Iris pigment epithelial cell (primary cell): ENCODE measurements at regions not wholly inside any gene's neighbourhood (a gene's known extent, or its start where the extent isn't known, plus 50 kb on each side); places are given as distances from the start of the nearest gene placed in this dataset.

Experiments
- DNase-seq: peaks from one replicate; pipeline ENCODE4 v3.0.0-alpha.2; 2011; ENCODE audit warnings: low read depth

- DNase-seq, result peak; percentile 71
Measured at GRCh38 chr12:105705765-105706164, 375.3 kb downstream of the C12orf75 start.

- peak; percentile 73 for DNase-seq
Measured at GRCh38 chr12:105706321-105706972, 376.0 kb downstream of the C12orf75 start.

GRCh38 chr12:105706973-105707334 lies 376.5 kb downstream of the C12orf75 start:
- DNase-seq, result no peak

- no peak for DNase-seq
Measured at GRCh38 chr12:105713606-105714305, 383.3 kb downstream of the C12orf75 start.

- DNase-seq, result no peak
Measured at GRCh38 chr12:105716621-105717020, 386.1 kb downstream of the C12orf75 start.

- no peak for DNase-seq
Measured at GRCh38 chr12:105721051-105721825, 390.7 kb downstream of the C12orf75 start.

- DNase-seq, result no peak
Measured at GRCh38 chr12:105721891-105722290, 391.4 kb downstream of the C12orf75 start.

- no peak for DNase-seq
Measured at GRCh38 chr12:105723066-105723465, 392.6 kb downstream of the C12orf75 start.

- DNase-seq, result no peak
Measured at GRCh38 chr12:105723494-105723893, 393.0 kb downstream of the C12orf75 start.

GRCh38 chr12:105724641-105725040 lies 394.1 kb downstream of the C12orf75 start:
- DNase-seq, result peak; percentile 5

- no peak for DNase-seq
Measured at GRCh38 chr12:105725054-105725453, 394.6 kb downstream of the C12orf75 start.

GRCh38 chr12:105729181-105729771 lies 398.8 kb downstream of the C12orf75 start:
- no peak for DNase-seq

GRCh38 chr12:105729926-105730325 lies 399.4 kb downstream of the C12orf75 start:
- DNase-seq, result no peak

- DNase-seq, result no peak
Measured at GRCh38 chr12:105733579-105733978, 403.1 kb downstream of the C12orf75 start.

GRCh38 chr12:105736498-105736897 lies 402.3 kb downstream of the NUAK1 start:
- DNase-seq, result no peak

- DNase-seq, result peak; percentile 56
Measured at GRCh38 chr12:105738051-105738450, 400.7 kb downstream of the NUAK1 start.

GRCh38 chr12:105740369-105740768 lies 398.4 kb downstream of the NUAK1 start:
- DNase-seq, result no peak

GRCh38 chr12:105740970-105741725 lies 397.6 kb downstream of the NUAK1 start:
- no peak for DNase-seq

GRCh38 chr12:105741786-105742566 lies 396.8 kb downstream of the NUAK1 start:
- DNase-seq, result peak; percentile 58

- no peak for DNase-seq
Measured at GRCh38 chr12:105742567-105742874, 396.2 kb downstream of the NUAK1 start.

GRCh38 chr12:105744371-105745058 lies 394.2 kb downstream of the NUAK1 start:
- no peak for DNase-seq
